K562 (cell line): ENCODE measurements at regions not wholly inside any gene's neighbourhood (a gene's known extent, or its start where the extent isn't known, plus 50 kb on each side); places are given as distances from the start of the nearest gene placed in this dataset.

Source experiments
- ATAC-seq: fragments of 200-7000 bp; cut with Tn5 transposase; 3 replicates; pipeline ENCODE4 v1.9.1; 2020; ENCODE audit warnings: moderate library complexity
- BruUV-seq: library from RNA; stranded (reverse); fragments of 400-500 nt; replicated peaks from 2 replicates; lab custom pipeline; 2021; lab: Mats Ljungman, UMichigan
- CTCF ChIA-PET: fragments of 300-600 bp; formaldehyde crosslinking; extraction: SDS; loops from one replicate; lab custom pipeline; 2021; ENCODE audit warnings: low intra/inter-chr PET ratio; lab: Yijun Ruan, JAX
- POLR2A ChIA-PET: fragments of 300-600, 350-650 bp; sonication (Branson Sonifier 250); formaldehyde crosslinking; extraction: SDS; loops from one replicate; lab custom pipeline; 2021; ENCODE audit warnings: antibody characterized with exemption, inconsistent platforms; lab: Yijun Ruan, JAX
- DNase-seq, 4 experiments: peaks; one replicate each; pipeline versions ENCODE4 v3.0.0 to v3.0.0-alpha.2; 2011 to 2018; ENCODE audit warnings: low spot score in 3 of 4, mixed read lengths in 3 of 4; ENCODE audit errors: extremely low read depth in 1 of 4
- FAIRE-seq: peaks from 2 replicates; lab custom pipeline; 2011; peaks lifted over from hg19 to GRCh38; lab: Jason Lieb, UNC
- H2AFZ ChIP-seq: 2 replicates; pipeline ENCODE4 v1.6.0; 2011; ENCODE audit warnings: low read depth, low read length, control low read depth, inconsistent platforms
- H3K27ac ChIP-seq: fragments of 200-600 bp; 3 replicates; pipeline ENCODE4 v1.8.0; 2011; ENCODE audit warnings: low read depth, mild to moderate bottlenecking, control low read depth, inconsistent platforms, low read length, moderate library complexity, mixed read lengths; ENCODE audit errors: extremely low read depth
- H3K27me3 ChIP-seq, 2 experiments: fragments of 300-600 bp in 1 of 2; 2 replicates in 1 of 2; 3 replicates in 1 of 2; pipeline versions ENCODE4 v1.6.0 to v1.8.0; 2011; ENCODE audit warnings: inconsistent platforms in 2 of 2, low read length in 2 of 2, mild to moderate bottlenecking in 1 of 2, mixed read lengths in 1 of 2, moderate library complexity in 1 of 2; ENCODE audit not compliant: control insufficient read depth in 2 of 2, insufficient read depth in 2 of 2
- H3K36me3 ChIP-seq: fragments of 300-600 bp; 3 replicates; pipeline ENCODE4 v1.8.0; 2011; ENCODE audit warnings: mild to moderate bottlenecking, low read length, inconsistent platforms; ENCODE audit not compliant: control insufficient read depth, insufficient read depth
- H3K4me1 ChIP-seq, 2 experiments: fragments of 200-600 bp in 1 of 2; replicated peaks in 1 of 2; 2 replicates in 1 of 2; 3 replicates in 1 of 2; pipeline versions ENCODE4 v1.5.1 to v1.8.0; 2011; ENCODE audit warnings: inconsistent platforms in 2 of 2, low read length in 2 of 2, mild to moderate bottlenecking in 1 of 2, mixed read lengths in 1 of 2, moderate library complexity in 1 of 2; ENCODE audit not compliant: control insufficient read depth in 2 of 2, insufficient read depth in 2 of 2
- H3K4me2 ChIP-seq: 2 replicates; pipeline ENCODE4 v1.6.1; 2011; ENCODE audit warnings: low read length, control low read depth, inconsistent platforms, mixed read lengths; ENCODE audit not compliant: insufficient read depth
- H3K4me3 ChIP-seq: fragments of 200-600 bp; sonication (generic), shearing (Covaris generic); 2 replicates; pipeline ENCODE4 v1.5.1; 2016; ENCODE audit warnings: control low read depth, inconsistent platforms
- H3K79me2 ChIP-seq: fragments of 200-600 bp; 3 replicates; pipeline ENCODE4 v1.8.0; 2011; ENCODE audit warnings: low read length, inconsistent platforms; ENCODE audit not compliant: control insufficient read depth, insufficient read depth
- H3K9ac ChIP-seq, 2 experiments: 2 replicates each; pipeline versions ENCODE4 v1.6.0 to v1.6.1; 2011; ENCODE audit warnings: low read depth in 2 of 2, low read length in 2 of 2, control low read depth in 1 of 2, inconsistent platforms in 1 of 2, mild to moderate bottlenecking in 1 of 2, mixed read lengths in 1 of 2; ENCODE audit not compliant: insufficient read depth in 1 of 2
- H3K9me1 ChIP-seq: one replicate; pipeline ENCODE4 v1.6.0; 2011; ENCODE audit warnings: inconsistent platforms, mild to moderate bottlenecking, low read length, moderate library complexity; ENCODE audit not compliant: control insufficient read depth, insufficient read depth
- H3K9me3 ChIP-seq: replicated peaks from 2 replicates; pipeline ENCODE4 v1.5.1; 2011; ENCODE audit warnings: low read depth, low read length, inconsistent platforms; ENCODE audit not compliant: control insufficient read depth, insufficient read depth
- H4K20me1 ChIP-seq: replicated peaks from 2 replicates; pipeline ENCODE4 v1.6.1; 2011; ENCODE audit warnings: low read length, inconsistent platforms, mixed read lengths; ENCODE audit not compliant: control insufficient read depth, insufficient read depth
- BCL6 ChIP-seq: fragments of 250-450 bp; sonication (Bioruptor Pico); IDR thresholded peaks from 2 replicates; pipeline ENCODE4 v1.4.0; 2020
- BMI1 ChIP-seq: fragments of 150-350 bp; IDR thresholded peaks from 2 replicates; pipeline ENCODE4 v1.6.1; 2014; ENCODE audit warnings: low read length
- CREBBP ChIP-seq: IDR thresholded peaks from one replicate; pipeline ENCODE4 v1.6.1; 2012; ENCODE audit warnings: low read depth, mild to moderate bottlenecking, control low read depth, inconsistent platforms, low read length
- DACH1 ChIP-seq: fragments of 450-650 bp; IDR thresholded peaks from 2 replicates; pipeline ENCODE4 v1.6.1; 2018; ENCODE audit not compliant: partially characterized antibody
- JUNB ChIP-seq: fragments of 450-650 bp; formaldehyde crosslinking; conservative IDR thresholded peaks from 2 replicates; pipeline ENCODE4 v1.4.0; 2020; ENCODE audit warnings: mild to moderate bottlenecking
- KDM4B ChIP-seq, 2 experiments: fragments of 450-650 bp in 1 of 2; sonication (generic) in 1 of 2; IDR thresholded peaks; 2 replicates each; pipeline ENCODE4 v1.6.1; 2016 to 2017; ENCODE audit warnings: borderline replicate concordance in 2 of 2, antibody characterized with exemption in 1 of 2, low read depth in 1 of 2, mild to moderate bottlenecking in 1 of 2
- L3MBTL2 ChIP-seq: fragments of 450-650 bp; IDR thresholded peaks from 2 replicates; pipeline ENCODE4 v1.6.1; 2016; ENCODE audit warnings: mild to moderate bottlenecking, moderate library complexity
- NONO ChIP-seq, 2 experiments: fragments of 200-400 bp in 1 of 2; fragments of 450-650 bp in 1 of 2; formaldehyde crosslinking in 1 of 2; IDR thresholded peaks; 2 replicates each; pipeline ENCODE4 v1.6.1; 2017; ENCODE audit warnings: low read depth in 2 of 2, mild to moderate bottlenecking in 2 of 2, moderate library complexity in 2 of 2, low read length in 1 of 2
- NR4A1 ChIP-seq, 2 experiments: fragments of 250-450 bp in 1 of 2; fragments of 450-650 bp in 1 of 2; sonication (Bioruptor Pico) in 1 of 2; IDR thresholded peaks; 2 replicates each; pipeline versions ENCODE4 v1.4.0 to v1.6.1; 2016 to 2020; ENCODE audit warnings: mild to moderate bottlenecking in 2 of 2, missing compliant biosample characterization in 1 of 2, missing genetic modification characterization in 1 of 2, moderate library complexity in 1 of 2
- NUFIP1 ChIP-seq: fragments of 450-650 bp; IDR thresholded peaks from 2 replicates; pipeline ENCODE4 v1.6.1; 2018; ENCODE audit not compliant: partially characterized antibody
- SMAD2 ChIP-seq: fragments of 150-350 bp; IDR thresholded peaks from 2 replicates; pipeline ENCODE4 v1.6.1; 2014; ENCODE audit warnings: low read depth, mild to moderate bottlenecking, low read length
- SMARCB1 ChIP-seq: IDR thresholded peaks from 2 replicates; pipeline ENCODE4 v1.6.1; 2011; ENCODE audit warnings: improper control_type of control experiment, low read depth; ENCODE audit not compliant: insufficient read length
- SMARCC2 ChIP-seq: fragments of 450-650 bp; IDR thresholded peaks from 2 replicates; pipeline ENCODE4 v1.6.1; 2017; ENCODE audit warnings: antibody characterized with exemption, moderate library complexity, mild to moderate bottlenecking, low read depth
- YBX1 ChIP-seq: fragments of 450-650 bp; IDR thresholded peaks from 2 replicates; pipeline ENCODE4 v1.7.1; 2016; ENCODE audit warnings: mild to moderate bottlenecking
- ZNF668 ChIP-seq: fragments of 250-450 bp; sonication (Bioruptor Pico); IDR thresholded peaks from 2 replicates; pipeline ENCODE4 v1.8.0; 2022; ENCODE audit warnings: mild to moderate bottlenecking, inconsistent platforms
- ZNF695 ChIP-seq: fragments of 450-650 bp; formaldehyde crosslinking; IDR thresholded peaks from 2 replicates; pipeline ENCODE4 v1.4.0; 2020; ENCODE audit warnings: mild to moderate bottlenecking, moderate library complexity
- WGBS: fragments of 100-300 bp; shearing (Covaris generic); methylation state at CpG from one replicate; pipeline ENCODE4 v1.1.6; 2016; ENCODE audit warnings: low coverage, mixed read lengths; ENCODE audit not compliant: insufficient coverage; ENCODE audit errors: missing lambda C conversion rate; 5-methylcytosine and 5-hydroxymethylcytosine counted together
- in situ Hi-C: fragments of 300-500 bp; cut with MboI; formaldehyde crosslinking; loops from 4 replicates; pipeline ENCODE4 v1.15.0; 2018; ENCODE audit warnings: inconsistent platforms, mixed read lengths
- intact Hi-C: fragments of 100-400 bp; cut with micrococcal nuclease; formaldehyde crosslinking; loops from 2 replicates; pipeline ENCODE4 v1.14.2; 2022
- TF ChIP-seq, protein P1 (sequence below): fragments of 250-450 bp; sonication (Bioruptor Pico); IDR thresholded peaks from 2 replicates; pipeline ENCODE4 v1.6.1; 2021; ENCODE audit warnings: mild to moderate bottlenecking
- TF ChIP-seq, protein P2 (sequence below): sonication (generic); formaldehyde crosslinking; IDR thresholded peaks from 2 replicates; pipeline ENCODE4 v1.8.0; 2022; ENCODE audit warnings: mild to moderate bottlenecking, missing genetic modification reagents
- TF ChIP-seq, protein P3 (sequence below): sonication (generic); formaldehyde crosslinking; IDR thresholded peaks from 2 replicates; pipeline ENCODE4 v1.8.0; 2022; ENCODE audit warnings: mild to moderate bottlenecking, missing genetic modification reagents
- TF ChIP-seq, protein P4 (sequence below): sonication (generic); formaldehyde crosslinking; IDR thresholded peaks from 2 replicates; pipeline ENCODE4 v1.8.0; 2022; ENCODE audit warnings: missing genetic modification reagents, mild to moderate bottlenecking, moderate library complexity, borderline replicate concordance

DNA sequence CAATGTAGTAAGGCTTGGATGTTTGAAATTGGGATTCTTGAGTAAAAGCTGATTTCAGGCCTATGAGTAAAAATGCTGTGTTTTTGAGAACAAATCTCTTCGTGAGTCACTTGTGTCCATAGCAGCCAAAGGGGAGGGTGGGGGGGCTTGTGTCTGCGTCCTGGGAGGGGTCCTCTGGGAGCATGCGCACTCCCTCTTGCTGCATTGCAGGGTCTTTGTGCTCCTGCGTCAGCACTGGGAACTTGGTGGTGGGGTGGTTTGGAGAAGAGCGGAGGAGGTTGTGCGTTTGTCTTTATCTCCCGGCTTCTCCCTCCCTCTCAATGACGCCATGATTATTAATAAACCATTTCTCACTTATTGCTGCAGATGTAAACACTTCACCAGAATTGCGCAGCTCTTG is 75.9 kb upstream of the NDN start:
- Histone ChIP-seq H2AFZ (no peak overlapping the region), H3K4me1 (no peaks in the 10 kb centered on the region), H3K36me3 (no peaks in the 10 kb centered on the region), H3K79me2 (no peaks in the 10 kb centered on the region), H3K9me3 (no peaks in the 10 kb centered on the region), H3K9ac (no peak overlapping the region), H3K27me3 (no peaks in the 10 kb centered on the region), H4K20me1 (no peaks in the 10 kb centered on the region)
- CTCF ChIA-PET, result no interaction called here
- intact Hi-C loops, result loop anchor here (10.0 kb wide), 1 partner anchor 72 kb away; no protein-coding TSS in a partner anchor
- in situ Hi-C loops, result no loop called here
- TF ChIP-seq SMARCB1 (no peak), BMI1 (no peak), ZNF668 (CRISPR knock-in tag) (no peak), DACH1 (no peak), KDM4B (IDR thresholded peaks at IDR 0.05; ENCODE audit: borderline replicate concordance in 2 of 2, low read depth in 1 of 2) (no peak), BCL6 (no peak), SMAD2 (no peak), YBX1 (no peak), L3MBTL2 (no peak), NUFIP1 (no peak), CREBBP (no peak), JUNB (CRISPR knock-in tag) (no peak), NONO (IDR thresholded peaks at IDR 0.05; ENCODE audit: low read depth in 2 of 2, low read length in 1 of 2) (no peak), ZNF695 (CRISPR knock-in tag) (no peak), SMARCC2 (no peak), NR4A1 (CRISPR knock-in tag; IDR thresholded peaks at IDR 0.05) (no peak), NR4A1 (tag; IDR thresholded peaks at IDR 0.05) (no peak)
- TF ChIP-seq, protein P1, sequence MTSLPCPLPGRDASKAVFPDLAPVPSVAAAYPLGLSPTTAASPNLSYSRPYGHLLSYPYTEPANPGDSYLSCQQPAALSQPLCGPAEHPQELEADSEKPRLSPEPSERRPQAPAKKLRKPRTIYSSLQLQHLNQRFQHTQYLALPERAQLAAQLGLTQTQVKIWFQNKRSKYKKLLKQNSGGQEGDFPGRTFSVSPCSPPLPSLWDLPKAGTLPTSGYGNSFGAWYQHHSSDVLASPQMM (CRISPR knock-in tag), result no peak
- TF ChIP-seq, protein P2, sequence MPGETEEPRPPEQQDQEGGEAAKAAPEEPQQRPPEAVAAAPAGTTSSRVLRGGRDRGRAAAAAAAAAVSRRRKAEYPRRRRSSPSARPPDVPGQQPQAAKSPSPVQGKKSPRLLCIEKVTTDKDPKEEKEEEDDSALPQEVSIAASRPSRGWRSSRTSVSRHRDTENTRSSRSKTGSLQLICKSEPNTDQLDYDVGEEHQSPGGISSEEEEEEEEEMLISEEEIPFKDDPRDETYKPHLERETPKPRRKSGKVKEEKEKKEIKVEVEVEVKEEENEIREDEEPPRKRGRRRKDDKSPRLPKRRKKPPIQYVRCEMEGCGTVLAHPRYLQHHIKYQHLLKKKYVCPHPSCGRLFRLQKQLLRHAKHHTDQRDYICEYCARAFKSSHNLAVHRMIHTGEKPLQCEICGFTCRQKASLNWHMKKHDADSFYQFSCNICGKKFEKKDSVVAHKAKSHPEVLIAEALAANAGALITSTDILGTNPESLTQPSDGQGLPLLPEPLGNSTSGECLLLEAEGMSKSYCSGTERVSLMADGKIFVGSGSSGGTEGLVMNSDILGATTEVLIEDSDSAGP (CRISPR knock-in tag), result no peak
- TF ChIP-seq, protein P3, sequence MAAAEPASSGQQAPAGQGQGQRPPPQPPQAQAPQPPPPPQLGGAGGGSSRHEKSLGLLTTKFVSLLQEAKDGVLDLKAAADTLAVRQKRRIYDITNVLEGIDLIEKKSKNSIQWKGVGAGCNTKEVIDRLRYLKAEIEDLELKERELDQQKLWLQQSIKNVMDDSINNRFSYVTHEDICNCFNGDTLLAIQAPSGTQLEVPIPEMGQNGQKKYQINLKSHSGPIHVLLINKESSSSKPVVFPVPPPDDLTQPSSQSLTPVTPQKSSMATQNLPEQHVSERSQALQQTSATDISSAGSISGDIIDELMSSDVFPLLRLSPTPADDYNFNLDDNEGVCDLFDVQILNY, result no peak
- TF ChIP-seq, protein P4, sequence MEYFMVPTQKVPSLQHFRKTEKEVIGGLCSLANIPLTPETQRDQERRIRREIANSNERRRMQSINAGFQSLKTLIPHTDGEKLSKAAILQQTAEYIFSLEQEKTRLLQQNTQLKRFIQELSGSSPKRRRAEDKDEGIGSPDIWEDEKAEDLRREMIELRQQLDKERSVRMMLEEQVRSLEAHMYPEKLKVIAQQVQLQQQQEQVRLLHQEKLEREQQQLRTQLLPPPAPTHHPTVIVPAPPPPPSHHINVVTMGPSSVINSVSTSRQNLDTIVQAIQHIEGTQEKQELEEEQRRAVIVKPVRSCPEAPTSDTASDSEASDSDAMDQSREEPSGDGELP (CRISPR knock-in tag), result no peak
- TF ChIP-seq, all 486 proteins: peak for 0
- ATAC-seq (no peak), FAIRE-seq (no peak), DNase-seq (no peak)
- Histone ChIP-seq H3K4me3 (no peak overlapping the region), H3K27ac (no peak overlapping the region), H3K9me1 (no peaks in the 10 kb centered on the region), H3K4me2 (no peak overlapping the region)
- 0% methylated on average over 7 of the region's 9 CpGs for WGBS
- POLR2A ChIA-PET, result no interaction called here
- no TSS peak for BruUV-seq
